Adipose tissue (tissue), 3 donors: ENCODE measurements at regions not wholly inside any gene's neighbourhood (a gene's known extent, or its start where the extent isn't known, plus 50 kb on each side); places are given as distances from the start of the nearest gene placed in this dataset.
"Not testable (repeated sequence)": the region's sequence is repeated elsewhere in the genome, so short reads cannot be mapped to it uniquely, and the experiment has no call there.

ENCODE experiments used
- H3K27ac ChIP-seq: one replicate; pipeline ENCODE4 v1.5.1; 2013; ENCODE audit warnings: low read depth, low read length
- WGBS, 3 donors: extraction: QIAGEN DNeasy Blood & Tissue Kit; methylation state at CpG; one replicate each; pipeline ENCODE4 v1.1.7; 2013; 5-methylcytosine and 5-hydroxymethylcytosine counted together
- donor health status: healthy with polysubstance abuse.
- donor health status: Bipolar disorder and iron deficiency.
- donor health status: healthy.

DNA sequence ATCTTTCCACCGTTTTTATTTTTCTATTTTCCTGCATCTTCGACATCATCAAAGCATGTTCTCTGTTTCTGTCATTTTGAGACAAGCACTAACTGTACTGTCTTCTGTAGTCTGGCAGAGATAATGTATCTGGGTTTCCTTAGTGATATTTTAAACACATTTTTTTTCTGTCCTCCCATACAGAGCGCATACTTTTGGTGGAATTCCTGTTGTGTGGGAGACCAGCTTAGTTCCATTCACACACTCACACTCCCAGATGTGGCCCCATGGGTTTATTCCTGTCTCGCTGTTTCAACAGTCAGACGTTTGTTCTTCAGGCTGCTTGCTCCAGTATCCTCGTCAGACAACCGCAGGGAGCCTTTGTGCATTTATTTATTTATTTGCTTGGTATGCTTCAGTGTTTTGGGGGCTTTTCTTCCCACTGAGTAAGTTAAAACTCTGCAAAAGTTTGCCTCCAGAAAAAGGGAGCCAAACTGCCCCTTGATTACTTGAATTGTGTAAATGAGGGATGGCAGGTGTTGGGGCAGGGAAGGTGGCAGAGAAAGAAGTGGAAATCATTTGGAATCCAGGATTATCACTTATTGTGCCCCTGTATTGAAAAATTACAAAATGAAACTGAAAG, 456.8 kb upstream of the KLF6 start:
- 12 to 43% (median 39%) methylated on average over 7 of the region's 7 CpGs for WGBS, 3 donors
- no peak overlapping the region for H3K27ac ChIP-seq

DNA sequence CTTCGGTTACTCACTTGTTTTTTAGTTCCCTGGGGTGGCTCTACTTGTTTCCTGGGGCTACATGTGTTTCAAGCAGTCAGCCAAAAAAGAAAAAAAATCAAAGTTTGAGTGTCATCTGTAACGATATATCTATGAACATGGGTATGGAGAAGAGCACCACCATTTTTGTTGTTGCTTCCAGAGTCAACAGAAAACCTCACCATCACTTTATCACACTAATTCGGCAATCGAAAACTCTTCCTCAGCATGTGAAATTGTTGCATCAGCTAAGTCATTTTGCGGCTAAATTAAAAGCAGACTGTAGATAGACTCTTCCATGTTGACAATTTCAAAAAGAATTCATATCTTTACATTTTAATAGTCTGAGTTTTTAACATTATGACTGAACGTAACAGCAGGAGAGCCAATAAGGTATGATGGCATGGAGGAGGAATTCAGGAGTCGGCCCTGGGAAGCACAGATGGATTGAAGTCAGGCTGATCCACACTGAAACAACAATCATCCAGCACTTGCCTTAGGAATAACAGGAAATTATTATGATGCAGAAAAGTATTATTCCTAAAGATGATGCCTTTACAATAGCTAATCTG, 455.7 kb upstream of the KLF6 start:
- 74 to 82% (median 75%) methylated on average over 7 of the region's 7 CpGs for WGBS, 3 donors
- H3K27ac ChIP-seq, result no peak overlapping the region

DNA sequence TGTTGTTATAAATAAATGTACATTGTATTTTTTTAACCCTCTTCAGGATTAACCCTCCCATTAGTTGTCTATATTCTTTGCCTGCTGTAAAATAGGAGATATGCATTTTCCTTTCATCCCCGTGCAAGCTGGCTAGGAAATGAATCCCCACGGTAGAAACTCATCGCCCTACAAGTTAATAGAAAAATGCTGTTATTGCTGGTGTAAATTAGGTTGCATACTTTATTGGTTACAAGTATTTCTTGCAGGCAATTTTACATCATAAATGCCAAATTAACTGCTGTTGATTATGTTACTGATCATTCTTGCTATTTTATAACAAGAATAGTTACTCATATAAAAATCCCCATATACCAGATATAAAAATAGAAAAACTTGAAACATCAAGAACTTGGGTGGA, 454.2 kb upstream of the KLF6 start:
- WGBS, 3 donors, result 87 to 98% (median 92%) methylated on average over 3 of the region's 3 CpGs
- H3K27ac ChIP-seq, result no peak overlapping the region

DNA sequence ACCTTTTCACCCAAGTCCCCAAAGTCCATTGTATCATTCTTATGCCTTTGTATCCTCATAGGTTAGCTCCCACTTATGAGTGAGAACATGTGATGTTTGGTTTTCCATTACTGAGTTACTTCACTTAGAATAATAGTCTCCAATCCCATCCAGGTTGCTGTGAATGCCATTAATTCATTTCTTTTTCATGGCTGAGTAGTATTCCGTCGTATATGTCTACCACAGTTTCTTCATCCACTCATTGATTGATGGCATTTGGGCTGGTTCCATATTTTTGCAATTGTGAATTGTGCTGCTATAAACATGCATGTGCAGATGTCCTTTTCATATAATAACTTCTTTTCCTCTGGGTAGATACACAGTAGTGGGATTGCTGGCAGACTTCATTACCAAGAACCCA, 451.9 kb upstream of the KLF6 start:
- WGBS, 3 donors, result 82 to 96% (median 94%) methylated on average over 2 of the region's 2 CpGs
- not testable (repeated sequence) for H3K27ac ChIP-seq

DNA sequence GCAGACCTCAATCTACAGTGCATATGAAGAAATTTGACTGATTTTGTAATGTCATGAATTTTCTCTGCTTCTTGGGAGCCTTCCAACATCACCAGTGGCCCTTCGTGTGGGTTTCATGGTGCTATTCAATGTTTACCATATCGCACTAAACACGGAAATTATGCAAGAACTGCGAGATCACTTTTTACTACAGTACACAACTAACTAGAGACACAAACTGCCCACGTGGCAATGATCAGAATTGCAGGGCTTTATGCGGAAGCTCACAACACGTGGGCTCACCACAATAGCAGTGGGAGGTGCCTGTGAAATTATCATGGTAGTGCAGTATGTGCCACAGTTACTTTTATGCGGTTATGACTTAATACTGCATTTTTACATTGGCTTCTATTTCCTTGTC, 449.7 kb upstream of the KLF6 start:
- WGBS, 3 donors, result 76 to 81% (median 77%) methylated on average over 8 of the region's 8 CpGs

DNA sequence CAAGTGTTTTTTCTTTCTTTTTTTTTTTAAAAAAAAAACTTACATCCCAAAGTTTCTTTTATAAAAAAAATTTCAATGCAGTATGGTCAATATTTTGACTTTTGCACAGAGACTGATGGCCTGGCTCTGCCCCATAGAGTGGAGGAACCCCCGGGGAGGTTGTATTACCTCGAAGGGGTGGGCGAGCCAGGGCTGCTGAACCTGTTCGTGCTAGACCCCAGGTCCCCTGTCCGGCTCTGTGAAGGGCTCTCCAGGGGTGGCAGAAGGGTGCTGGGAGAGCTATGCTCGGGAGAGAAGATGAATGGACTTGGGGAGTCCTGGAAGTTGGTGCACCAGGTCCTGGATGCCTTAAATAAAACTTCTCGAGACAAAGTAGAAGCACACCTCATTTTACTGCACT, 446.4 kb upstream of the KLF6 start:
- no peak overlapping the region for H3K27ac ChIP-seq
- WGBS, 3 donors, result 77 to 96% (median 94%) methylated on average over 7 of the region's 7 CpGs

More for the DNA sequence above, 449.7 kb upstream of the KLF6 start:
- no peak overlapping the region for H3K27ac ChIP-seq

DNA sequence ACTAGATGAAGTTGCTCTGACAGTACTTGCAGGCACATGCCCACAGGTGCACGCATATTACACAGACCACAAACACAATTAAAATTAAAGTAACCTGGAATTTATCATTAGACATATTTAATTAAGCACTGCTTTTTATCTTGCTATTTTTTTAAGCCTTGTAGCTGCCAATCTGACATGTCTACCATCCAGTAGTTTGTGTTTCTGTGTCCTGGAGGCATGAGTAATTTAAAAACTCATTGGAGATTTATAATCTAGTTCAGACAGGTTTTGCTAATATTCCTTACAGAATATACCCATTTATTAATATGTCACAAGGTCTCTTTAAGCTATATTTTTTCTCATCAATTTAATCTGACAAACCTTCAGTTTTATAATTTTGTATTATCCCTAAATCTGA, 445.0 kb upstream of the KLF6 start:
- WGBS, 3 donors, result 77 to 100% (median 92%) methylated on average over 1 of the region's 1 CpG
- no peak overlapping the region for H3K27ac ChIP-seq

DNA sequence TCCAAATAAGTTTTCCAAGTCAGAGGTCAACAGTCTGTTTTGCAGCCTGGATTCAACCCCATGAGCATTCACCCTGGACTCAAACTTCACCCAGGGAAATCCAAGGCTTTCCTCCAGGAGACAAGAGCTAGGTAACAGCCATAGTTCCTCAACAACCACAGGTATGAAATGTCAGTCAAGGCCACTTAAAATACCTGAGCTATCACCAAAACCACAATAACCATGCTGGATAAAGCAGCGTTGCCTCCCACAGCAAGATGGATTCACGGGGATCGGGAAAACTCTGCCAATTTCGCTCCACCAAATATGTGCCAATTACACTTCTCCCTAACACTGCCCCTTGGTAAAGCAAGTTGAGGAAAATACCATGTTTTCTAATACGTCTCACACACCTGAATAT, 444.1 kb upstream of the KLF6 start:
- 76 to 92% (median 91%) methylated on average over 5 of the region's 5 CpGs for WGBS, 3 donors
- H3K27ac ChIP-seq, result no peak overlapping the region

DNA sequence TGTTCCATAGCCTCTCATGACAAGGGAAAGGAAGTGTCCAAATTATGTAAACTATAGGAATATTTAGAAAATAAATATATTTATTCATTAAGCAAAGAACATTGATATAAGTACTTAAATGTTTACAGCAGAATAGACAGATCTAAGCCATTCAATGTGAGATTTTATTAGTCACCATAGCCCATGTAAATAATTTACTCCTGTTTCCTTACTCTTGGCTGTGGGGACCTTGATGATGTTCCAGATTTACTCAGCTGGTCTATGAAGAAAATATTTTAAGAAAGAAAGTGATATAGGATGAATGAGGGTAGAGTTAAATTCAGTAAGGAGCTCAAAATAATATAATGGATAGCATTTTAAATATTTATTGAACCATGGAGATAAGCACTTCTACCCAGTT, 442.6 kb upstream of the KLF6 start:
- no peak overlapping the region for H3K27ac ChIP-seq

DNA sequence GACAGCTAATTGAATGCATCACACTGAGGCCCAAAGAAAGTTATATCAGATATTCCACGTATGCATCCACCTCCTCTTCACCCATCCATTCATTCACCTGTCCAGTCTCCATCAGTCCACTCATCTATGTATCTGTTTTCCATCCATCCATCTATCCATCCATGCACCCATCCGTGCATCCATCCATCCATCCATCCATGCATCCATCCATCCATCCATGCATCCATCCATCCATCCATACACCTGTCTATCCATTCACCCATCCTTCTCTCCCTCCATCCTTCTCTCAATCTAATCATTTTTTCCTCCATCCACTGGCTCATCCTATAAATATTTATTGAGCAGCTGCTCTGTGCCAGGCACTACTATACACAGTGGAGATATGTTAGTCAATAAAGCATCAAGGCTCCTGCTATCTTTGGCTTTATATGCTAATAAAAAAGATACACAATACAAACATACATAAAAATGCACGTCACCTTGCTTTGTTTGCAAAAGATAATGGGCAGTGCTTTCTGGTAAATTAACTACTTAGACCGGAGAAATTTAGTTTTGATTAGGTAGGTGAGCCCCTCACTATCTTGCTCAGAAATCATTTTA, 442.0 kb upstream of the KLF6 start:
- WGBS, 3 donors, result 56 to 94% (median 90%) methylated on average over 4 of the region's 4 CpGs
- H3K27ac ChIP-seq, result no peak overlapping the region

DNA sequence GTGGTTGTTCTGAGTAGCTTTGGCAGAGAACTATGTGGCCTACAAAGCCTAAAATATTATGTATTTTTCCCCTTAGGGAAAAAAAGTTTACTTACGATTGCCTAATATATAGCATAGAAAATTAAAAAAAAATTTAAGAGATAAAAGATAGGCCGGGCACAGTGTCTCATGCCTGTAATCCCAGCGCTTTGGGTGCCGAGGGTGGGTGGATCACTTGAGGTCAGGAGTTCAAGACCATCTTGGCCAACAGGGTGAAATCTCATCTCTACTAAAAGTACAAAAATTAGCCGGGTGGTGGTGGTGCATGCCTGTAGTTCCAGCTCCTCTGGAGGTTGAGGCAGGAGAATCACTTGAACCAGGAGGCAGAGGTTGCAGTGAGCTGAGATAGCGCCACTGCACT, 439.2 kb upstream of the KLF6 start:
- no peak overlapping the region for H3K27ac ChIP-seq
- WGBS, 3 donors, result 87 to 98% (median 94%) methylated on average over 6 of the region's 6 CpGs

DNA sequence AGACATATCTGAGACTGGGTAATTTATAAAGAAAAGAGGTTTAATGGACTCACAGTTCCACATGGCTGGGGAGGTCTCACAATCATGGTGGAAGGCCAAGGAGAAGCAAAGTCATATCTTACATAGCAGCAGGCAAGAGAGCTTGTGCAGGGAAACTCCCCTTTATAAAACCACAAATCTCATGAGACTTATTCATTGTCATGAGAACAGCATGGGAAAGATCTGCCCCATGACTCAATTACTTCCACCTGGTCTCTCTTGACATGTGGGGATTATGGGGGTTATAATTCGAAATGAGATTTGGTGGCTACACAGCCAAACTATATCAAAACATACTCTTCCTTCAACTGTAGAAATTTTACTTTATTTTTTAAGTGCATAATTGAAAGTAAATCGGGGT, 436.3 kb upstream of the KLF6 start:
- 71 to 95% (median 92%) methylated on average over 2 of the region's 2 CpGs for WGBS, 3 donors

DNA sequence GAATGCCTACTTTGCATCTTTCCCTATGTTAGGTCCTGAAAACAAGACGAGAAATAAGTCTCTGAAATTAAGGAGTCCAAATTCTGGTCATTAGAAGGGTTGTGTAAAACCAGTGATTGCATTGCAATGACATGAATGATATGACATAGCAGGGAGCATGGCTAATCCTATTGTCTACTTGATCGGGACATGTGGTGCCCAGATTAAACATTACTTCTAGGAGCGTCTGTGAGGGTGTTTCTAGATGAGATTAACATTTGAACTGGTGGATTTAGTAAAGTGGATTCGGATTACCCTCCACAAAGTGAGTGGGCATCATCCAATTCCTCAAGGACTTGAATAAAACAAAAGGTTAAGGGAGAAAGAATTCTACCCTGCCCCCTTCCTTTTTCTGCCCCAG, 434.9 kb upstream of the KLF6 start:
- H3K27ac ChIP-seq, result no peak overlapping the region
- WGBS, 3 donors, result 64 to 94% (median 94%) methylated on average over 4 of the region's 4 CpGs

More for the DNA sequence above, 436.3 kb upstream of the KLF6 start:
- H3K27ac ChIP-seq, result not testable (repeated sequence)

DNA sequence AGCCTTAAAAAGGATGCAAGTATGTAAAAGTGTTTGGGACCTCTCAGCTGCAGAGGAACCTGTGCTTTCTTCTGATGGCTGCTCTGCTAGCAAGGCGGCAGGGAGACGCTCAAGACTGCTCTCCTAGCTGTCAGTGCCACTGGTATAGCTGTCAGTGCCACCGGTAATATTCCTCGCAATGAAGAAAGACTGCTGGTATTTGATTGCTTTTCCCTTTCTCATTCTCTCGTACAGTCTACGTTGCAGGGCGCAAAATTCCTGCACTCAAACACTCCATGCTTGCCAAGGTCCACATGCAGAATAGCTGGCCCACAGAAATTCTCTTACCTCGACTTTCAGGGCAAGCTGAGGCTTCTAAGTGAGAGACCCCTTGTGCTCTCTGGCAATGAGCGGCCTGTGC, 432.6 kb upstream of the KLF6 start:
- WGBS, 3 donors, result 75 to 93% (median 91%) methylated on average over 9 of the region's 9 CpGs
- H3K27ac ChIP-seq, result no peak overlapping the region

DNA sequence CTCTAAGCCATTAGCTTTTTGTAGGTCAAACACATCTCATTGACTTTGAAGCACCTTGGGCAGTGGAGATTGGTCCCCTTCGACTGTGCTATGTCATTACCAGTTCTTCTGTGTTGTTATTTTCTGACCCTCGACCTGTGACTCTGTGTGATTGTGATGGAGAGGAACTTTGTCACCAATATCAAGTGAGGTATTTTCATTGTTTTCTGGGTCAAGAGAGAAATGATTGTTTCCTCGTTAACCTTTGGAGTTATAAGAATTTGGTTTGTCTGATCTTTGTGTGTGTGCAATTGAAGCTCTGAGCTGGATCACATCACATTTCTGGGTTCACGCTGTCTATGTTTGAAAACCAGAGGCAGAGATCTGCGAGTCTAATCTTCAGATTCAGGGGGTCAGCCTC, 432.2 kb upstream of the KLF6 start:
- whole genome bisulfite sequencing, 3 donors, result 55 to 82% (median 82%) methylated on average over 5 of the region's 5 CpGs
- no peak overlapping the region for H3K27ac ChIP-seq

DNA sequence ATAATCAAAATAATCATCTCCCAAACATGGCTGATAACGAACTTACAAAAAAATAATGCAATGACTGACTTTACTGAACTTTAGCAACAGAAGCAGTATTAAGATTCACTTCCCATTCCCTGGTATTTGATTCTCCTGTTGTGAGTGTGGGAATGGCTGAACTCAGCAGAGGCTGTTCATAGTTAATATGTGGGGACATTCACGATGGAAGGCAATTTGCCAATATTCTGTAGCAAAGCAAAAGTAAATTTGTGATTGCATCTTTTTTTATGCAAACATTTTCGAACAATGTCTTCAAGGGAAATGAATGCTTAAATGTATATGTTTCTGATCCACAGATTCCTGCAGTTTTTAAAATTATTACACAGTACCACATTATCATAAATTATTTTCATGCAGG, 431.7 kb upstream of the KLF6 start:
- H3K27ac ChIP-seq, result no peak overlapping the region
- WGBS, 3 donors, result 47 to 63% (median 59%) methylated on average over 3 of the region's 3 CpGs

DNA sequence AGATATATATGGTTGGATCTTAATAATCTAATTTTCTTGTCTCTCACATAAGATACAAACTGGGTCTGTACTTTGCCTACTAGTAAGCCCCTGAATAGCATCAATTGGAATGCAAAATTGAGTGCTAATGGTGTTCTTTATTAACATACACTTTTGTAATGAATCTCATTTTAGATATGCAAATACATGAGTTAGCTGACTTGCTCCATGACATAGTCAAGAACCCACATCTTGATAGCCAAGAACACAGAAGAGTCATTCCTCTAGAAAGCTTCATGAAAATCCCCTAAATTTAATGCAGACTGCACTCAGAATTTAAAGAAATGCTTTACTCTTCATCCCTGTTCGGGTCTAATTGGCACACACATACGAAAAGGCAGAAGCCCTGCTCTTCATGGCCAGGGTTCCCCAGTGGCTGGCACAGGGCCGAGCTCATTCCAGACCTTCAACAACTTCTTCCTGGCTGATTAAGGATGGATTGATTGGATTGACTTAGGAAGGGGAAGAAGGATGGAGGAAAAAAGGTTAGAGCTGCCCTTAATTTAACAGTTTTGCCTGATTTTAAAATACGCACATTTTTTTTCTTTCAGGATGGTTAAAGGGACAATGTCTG, 431.1 kb upstream of the KLF6 start:
- H3K27ac ChIP-seq, result no peak overlapping the region
- WGBS, 3 donors, result 64 to 88% (median 84%) methylated on average over 4 of the region's 4 CpGs

DNA sequence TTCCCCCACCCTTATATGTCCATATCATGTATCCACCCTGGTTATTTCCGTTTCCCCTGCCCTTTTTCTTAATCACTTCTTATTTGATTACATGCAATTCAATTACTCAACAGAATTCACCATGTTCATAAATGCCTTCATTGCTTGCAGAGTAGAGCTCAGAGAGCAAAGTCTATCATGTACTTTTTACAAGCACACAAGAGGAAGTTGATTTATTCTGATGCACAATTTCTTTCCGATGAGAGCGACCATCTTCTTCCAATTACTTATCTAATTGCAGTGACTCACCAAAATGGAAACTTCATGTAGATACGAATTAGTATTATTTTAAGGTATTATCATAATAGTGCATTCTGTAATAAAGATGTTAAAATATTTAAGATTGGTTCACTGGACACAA, 430.5 kb upstream of the KLF6 start:
- 77 to 88% (median 85%) methylated on average over 4 of the region's 4 CpGs for WGBS, 3 donors
- no peak overlapping the region for H3K27ac ChIP-seq

DNA sequence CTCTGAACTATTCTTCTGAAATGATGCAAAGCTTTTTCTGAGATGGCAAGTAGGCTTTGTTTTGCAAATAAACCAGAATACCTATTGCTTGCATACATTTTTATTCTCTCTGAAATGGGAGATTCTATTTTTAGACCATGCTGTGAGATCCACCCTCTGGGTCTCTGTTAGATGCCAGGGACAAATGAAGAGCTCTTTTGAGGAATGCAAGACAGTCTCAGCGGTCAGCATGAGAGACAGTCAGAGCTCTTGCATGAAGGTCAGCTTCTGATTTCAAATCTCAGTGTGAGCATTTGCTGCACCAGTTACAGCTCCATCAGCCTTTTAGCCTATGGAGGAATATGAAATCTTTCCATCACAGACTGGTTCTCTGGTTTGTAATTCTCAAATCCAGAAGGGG, 429.9 kb upstream of the KLF6 start:
- 89 to 97% (median 94%) methylated on average over 1 of the region's 1 CpG for whole genome bisulfite sequencing, 3 donors
- H3K27ac ChIP-seq, result no peak overlapping the region

DNA sequence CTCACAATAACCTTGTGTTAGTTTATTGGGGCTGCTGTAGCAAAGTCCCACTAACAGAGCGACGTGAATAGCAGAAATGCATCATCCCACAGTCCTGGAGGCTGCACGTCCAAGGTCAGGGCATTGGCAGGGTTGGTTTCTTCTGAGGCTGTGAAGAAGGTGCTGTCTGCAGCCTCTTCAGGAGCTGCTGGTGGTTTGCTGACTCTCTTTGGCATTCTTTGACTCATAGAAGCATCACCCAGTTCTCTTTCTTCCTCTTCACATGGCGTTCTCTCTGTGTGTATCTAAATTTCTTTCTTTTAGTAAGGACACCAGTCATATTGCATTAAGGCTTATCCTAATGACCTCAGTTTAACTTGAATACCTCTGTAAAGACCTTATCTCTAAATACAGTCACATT, 428.4 kb upstream of the KLF6 start:
- H3K27ac ChIP-seq, result no peak overlapping the region
- WGBS, 3 donors, result 69 to 97% (median 87%) methylated on average over 4 of the region's 4 CpGs
